AG04450 (cell line): ENCODE measurements at regions not wholly inside any gene's neighbourhood (a gene's known extent, or its start where the extent isn't known, plus 50 kb on each side); places are given as distances from the start of the nearest gene placed in this dataset.

ENCODE experiments used
- CTCF ChIA-PET: fragments of 300-600, 350-600 bp; formaldehyde crosslinking; extraction: SDS; loops from one replicate; lab custom pipeline; 2022; ENCODE audit warnings: antibody characterized with exemption, inconsistent platforms; lab: Charles Lee
- POLR2A ChIA-PET: fragments of 350-600 bp; formaldehyde crosslinking; extraction: SDS; loops from one replicate; lab custom pipeline; 2021; ENCODE audit warnings: antibody characterized with exemption, inconsistent platforms; lab: Yijun Ruan, JAX
- DNase-seq: peaks from one replicate; pipeline ENCODE4 v3.0.0-alpha.2; 2011; ENCODE audit warnings: low read depth, low spot score
- H3K27ac ChIP-seq: one replicate; pipeline ENCODE4 v1.5.1; 2012; ENCODE audit warnings: low read depth, low read length, control low read depth
- H3K27me3 ChIP-seq: one replicate; pipeline ENCODE4 v1.6.0; 2012; ENCODE audit warnings: low read length; ENCODE audit not compliant: control insufficient read depth, insufficient read depth
- H3K4me3 ChIP-seq: 2 replicates; pipeline ENCODE4 v1.5.1; 2011; ENCODE audit warnings: mild to moderate bottlenecking, low read depth, low read length, control low read depth
- H3K9me3 ChIP-seq: 2 replicates; pipeline ENCODE4 v1.5.1; 2012; ENCODE audit warnings: low read length; ENCODE audit not compliant: control insufficient read depth, insufficient read depth
- TF ChIP-seq, protein P1 (sequence below): IDR thresholded peaks from 2 replicates; pipeline ENCODE4 v1.5.1; 2011; ENCODE audit warnings: low read depth, low read length, control low read depth, inconsistent platforms

DNA sequence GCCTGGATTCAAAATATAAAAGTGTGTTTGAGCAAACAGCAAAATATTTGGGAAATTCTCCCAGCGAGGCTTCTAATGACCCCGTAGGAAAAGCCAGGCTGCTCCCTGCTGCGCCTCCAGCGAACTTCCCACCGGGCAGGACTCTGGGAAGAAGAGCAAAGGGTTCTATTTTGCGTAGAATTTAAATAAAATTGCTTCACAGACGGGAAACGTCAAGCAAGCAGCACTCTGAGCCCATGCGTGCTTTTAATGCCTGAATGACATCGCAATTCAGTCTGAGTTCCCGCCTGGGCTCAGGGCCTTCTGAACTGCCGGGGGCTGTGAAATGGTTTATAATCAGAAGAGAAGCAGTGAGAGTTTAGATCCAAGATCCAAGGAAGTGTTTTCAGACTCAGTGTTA lies 775.1 kb downstream of the BRD1 start:
- no peak overlapping the region for H3K4me3 ChIP-seq
- TF ChIP-seq, protein P1, sequence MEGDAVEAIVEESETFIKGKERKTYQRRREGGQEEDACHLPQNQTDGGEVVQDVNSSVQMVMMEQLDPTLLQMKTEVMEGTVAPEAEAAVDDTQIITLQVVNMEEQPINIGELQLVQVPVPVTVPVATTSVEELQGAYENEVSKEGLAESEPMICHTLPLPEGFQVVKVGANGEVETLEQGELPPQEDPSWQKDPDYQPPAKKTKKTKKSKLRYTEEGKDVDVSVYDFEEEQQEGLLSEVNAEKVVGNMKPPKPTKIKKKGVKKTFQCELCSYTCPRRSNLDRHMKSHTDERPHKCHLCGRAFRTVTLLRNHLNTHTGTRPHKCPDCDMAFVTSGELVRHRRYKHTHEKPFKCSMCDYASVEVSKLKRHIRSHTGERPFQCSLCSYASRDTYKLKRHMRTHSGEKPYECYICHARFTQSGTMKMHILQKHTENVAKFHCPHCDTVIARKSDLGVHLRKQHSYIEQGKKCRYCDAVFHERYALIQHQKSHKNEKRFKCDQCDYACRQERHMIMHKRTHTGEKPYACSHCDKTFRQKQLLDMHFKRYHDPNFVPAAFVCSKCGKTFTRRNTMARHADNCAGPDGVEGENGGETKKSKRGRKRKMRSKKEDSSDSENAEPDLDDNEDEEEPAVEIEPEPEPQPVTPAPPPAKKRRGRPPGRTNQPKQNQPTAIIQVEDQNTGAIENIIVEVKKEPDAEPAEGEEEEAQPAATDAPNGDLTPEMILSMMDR, result no peak
- DNase-seq, result no peak
- peaks cover 65% of the 10 kb centered on the region for H3K9me3 ChIP-seq
- ChIA-PET CTCF (no interaction called here), POLR2A (no interaction called here)
- H3K27ac ChIP-seq, result no peak overlapping the region
- no peaks in the 10 kb centered on the region for H3K27me3 ChIP-seq

- ChIA-PET CTCF (no interaction called here), POLR2A (no interaction called here)
- no peak for DNase-seq
- TF ChIP-seq, protein P1, result no peak
- H3K27me3 ChIP-seq, result no peaks in the 10 kb centered on the region
- H3K4me3 ChIP-seq, result peak overlapping the region; percentile 34
- no peak overlapping the region for H3K27ac ChIP-seq
- H3K9me3 ChIP-seq, result peaks cover 64% of the 10 kb centered on the region
Observed at GRCh38 chr22:49052023-49052538, 775.6 kb downstream of the BRD1 start.

- Histone ChIP-seq H3K9me3 (peaks cover 64% of the 10 kb centered on the region), H3K4me3 (peak overlapping the region; percentile 34), H3K27me3 (no peaks in the 10 kb centered on the region), H3K27ac (no peak overlapping the region)
- TF ChIP-seq, protein P1, result no peak
- ChIA-PET CTCF (no interaction called here), POLR2A (no interaction called here)
- DNase-seq, result no peak
Observed at GRCh38 chr22:49051491-49052022, 776.1 kb downstream of the BRD1 start.

- TF ChIP-seq, protein P1, result no peak
- DNase-seq, result no peak
- ChIA-PET CTCF (no interaction called here), POLR2A (no interaction called here)
- Histone ChIP-seq H3K27me3 (no peaks in the 10 kb centered on the region), H3K4me3 (no peak overlapping the region), H3K27ac (no peak overlapping the region), H3K9me3 (peaks cover 70% of the 10 kb centered on the region)
Observed at GRCh38 chr22:49049691-49050090, 778.0 kb downstream of the BRD1 start.

DNA sequence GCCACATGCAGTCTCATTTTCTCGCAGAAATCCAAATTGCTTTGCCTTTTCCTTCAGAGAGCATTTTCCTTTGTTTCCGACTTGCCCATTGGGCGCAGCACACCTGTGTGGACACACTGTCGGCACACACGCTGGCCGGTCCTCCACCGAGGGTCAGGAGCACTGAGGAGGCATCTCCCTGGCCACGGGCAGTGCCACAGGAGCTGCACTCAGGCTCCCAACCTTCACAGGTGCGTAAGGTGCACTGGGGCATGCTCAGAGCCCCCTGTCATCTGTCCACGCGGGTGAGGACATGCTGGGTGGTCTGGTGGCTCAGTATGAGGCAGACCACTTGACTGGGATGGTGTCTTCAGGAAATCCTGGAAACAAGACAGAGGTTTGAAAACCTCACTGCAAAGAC lies 779.1 kb downstream of the BRD1 start:
- TF ChIP-seq, protein P1, result no peak
- Histone ChIP-seq H3K4me3 (no peak overlapping the region), H3K9me3 (peaks cover 81% of the 10 kb centered on the region), H3K27ac (no peak overlapping the region), H3K27me3 (no peaks in the 10 kb centered on the region)
- POLR2A ChIA-PET, result no interaction called here
- DNase-seq, result no peak
- CTCF ChIA-PET, result no interaction called here
